Tibial nerve (tissue), 4 donors: ENCODE measurements at regions not wholly inside any gene's neighbourhood (a gene's known extent, or its start where the extent isn't known, plus 50 kb on each side); places are given as distances from the start of the nearest gene placed in this dataset.

Experiments used
- CTCF ChIP-seq, 5 experiments: fragments of 200-600 bp in 3 of 5; fragments of 450-650 bp in 2 of 5; sonication (generic) in 3 of 5; IDR thresholded peaks; one replicate each; pipeline ENCODE4 v1.5.1; 2016 to 2019; ENCODE audit warnings: antibody characterized with exemption in 5 of 5, mild to moderate bottlenecking in 3 of 5, moderate library complexity in 2 of 5
- EP300 ChIP-seq, 2 donors: sonication (generic); formaldehyde crosslinking; IDR thresholded peaks; one replicate each; pipeline ENCODE4 v1.6.1; 2017; ENCODE audit warnings: antibody characterized with exemption in 2 of 2, mild to moderate bottlenecking in 1 of 2
- POLR2A ChIP-seq, 2 donors: fragments of 450-650 bp; IDR thresholded peaks; one replicate each; pipeline ENCODE4 v1.6.1; 2017; ENCODE audit warnings: antibody characterized with exemption in 2 of 2, mild to moderate bottlenecking in 2 of 2, moderate library complexity in 2 of 2

- TF ChIP-seq EP300 (IDR thresholded peaks at IDR 0.05) (no peak), CTCF (IDR thresholded peaks at IDR 0.05) (no peak), POLR2A (IDR thresholded peaks at IDR 0.05) (no peak)
Observed at GRCh38 chr13:90622541-90622940, 724.9 kb upstream of the MIR17HG start.
